ENCODE measurements at regions not wholly inside any gene's neighbourhood (a gene's known extent, or its start where the extent isn't known, plus 50 kb on each side); places are given as distances from the start of the nearest gene placed in this dataset.

GRCh38 chr6:119661628-119662027 lies 312.1 kb upstream of the MAN1A1 start:
- DNase-seq (ENCODE audit: low read depth in 2 of 2): no peak

GRCh38 chr6:119661078-119661477 lies 311.5 kb upstream of the MAN1A1 start:
- DNase-seq (ENCODE audit: low read depth in 2 of 2): no peak

GRCh38 chr6:119658917-119659316 lies 309.4 kb upstream of the MAN1A1 start:
- no peak for DNase-seq (ENCODE audit: low read depth in 2 of 2)

GRCh38 chr6:119655124-119655523 lies 305.6 kb upstream of the MAN1A1 start:
- no peak for DNase-seq (ENCODE audit: low read depth in 2 of 2)

DNA sequence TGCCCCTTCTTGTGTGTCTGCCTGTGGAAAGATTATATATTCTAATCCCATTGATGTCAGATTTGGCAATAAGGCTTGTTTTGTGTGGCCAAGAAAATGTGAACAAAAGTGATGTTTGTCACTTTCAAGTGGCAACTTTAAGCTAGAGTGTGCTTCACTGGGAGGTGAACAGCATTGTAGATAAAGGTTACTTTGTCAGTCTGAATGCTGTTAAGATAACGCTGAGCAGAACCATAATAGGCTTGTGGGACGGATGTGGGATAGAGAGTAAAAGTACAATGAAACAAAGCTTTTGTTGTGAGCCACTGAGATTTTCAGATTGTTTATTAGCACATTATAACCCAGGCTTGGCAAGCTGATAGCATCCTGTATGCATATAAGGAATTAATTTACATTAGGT lies 303.8 kb upstream of the MAN1A1 start:
- no peak for DNase-seq (ENCODE audit: low read depth in 2 of 2)

DNA sequence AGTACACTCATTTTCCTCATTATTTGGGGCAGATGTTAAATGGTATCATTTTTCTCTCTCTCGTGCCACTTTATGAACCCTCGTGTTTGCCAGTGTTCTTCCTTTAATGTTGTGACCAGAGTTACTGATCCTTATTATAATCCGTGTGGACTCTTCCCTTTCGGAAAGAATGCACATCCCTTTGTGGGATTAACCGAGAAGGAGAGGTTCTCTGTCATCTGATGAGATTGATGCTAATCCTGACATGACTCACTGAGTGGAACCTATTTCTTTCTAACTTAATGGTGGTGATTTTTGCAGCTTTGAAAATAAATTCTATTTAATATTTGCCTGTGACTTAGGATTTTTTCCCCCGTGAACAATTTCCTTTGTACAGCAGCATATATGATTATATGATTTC lies 300.0 kb upstream of the MAN1A1 start:
- no peak for DNase-seq (ENCODE audit: low read depth in 2 of 2)

DNA sequence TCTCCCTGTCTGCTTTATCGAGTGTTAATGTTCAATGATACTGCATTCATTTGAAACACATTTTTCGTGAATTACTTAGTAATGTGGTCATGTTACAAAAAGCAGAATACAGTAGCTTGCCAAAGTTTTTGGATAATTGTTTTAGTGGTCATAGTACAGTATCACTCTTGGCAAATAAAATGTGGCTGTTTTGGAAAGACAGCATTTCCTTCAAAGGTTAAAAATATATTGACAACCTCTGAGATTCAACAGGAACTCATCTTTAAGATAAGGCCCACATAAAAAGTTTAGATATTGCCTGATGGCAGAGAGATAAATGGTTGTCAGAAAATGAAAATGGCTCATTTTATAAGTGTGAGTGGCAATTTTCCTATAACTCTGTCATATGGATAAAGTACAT lies 297.7 kb upstream of the MAN1A1 start:
- no peak for DNase-seq (ENCODE audit: low read depth in 2 of 2)

DNA sequence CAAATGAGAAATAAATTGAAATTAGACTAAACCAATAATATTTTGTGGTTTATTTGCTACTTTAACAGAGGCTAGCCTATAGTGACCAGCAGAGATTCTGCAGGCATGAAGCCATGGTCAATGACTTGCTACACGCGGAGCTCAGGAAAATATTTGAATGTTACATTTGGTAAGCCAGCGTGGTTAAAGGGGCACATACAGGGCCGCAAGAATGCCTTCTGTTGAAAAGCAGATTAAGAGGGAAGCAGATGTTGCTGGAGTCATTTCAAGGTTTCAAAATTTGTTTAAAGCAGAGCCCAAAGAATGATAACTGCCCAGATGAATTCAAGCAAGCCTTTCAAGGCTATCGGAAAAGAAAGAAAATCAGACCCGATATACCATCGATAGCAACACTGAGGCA lies 294.3 kb upstream of the MAN1A1 start:
- DNase-seq (ENCODE audit: low read depth in 2 of 2): no peak

- peak in 1 of 2 donors; percentile 27 for DNase-seq (ENCODE audit: low read depth in 2 of 2)
These were observed 288.2 kb upstream of the MAN1A1 start for GRCh38 chr6:119637768-119638167.

DNA sequence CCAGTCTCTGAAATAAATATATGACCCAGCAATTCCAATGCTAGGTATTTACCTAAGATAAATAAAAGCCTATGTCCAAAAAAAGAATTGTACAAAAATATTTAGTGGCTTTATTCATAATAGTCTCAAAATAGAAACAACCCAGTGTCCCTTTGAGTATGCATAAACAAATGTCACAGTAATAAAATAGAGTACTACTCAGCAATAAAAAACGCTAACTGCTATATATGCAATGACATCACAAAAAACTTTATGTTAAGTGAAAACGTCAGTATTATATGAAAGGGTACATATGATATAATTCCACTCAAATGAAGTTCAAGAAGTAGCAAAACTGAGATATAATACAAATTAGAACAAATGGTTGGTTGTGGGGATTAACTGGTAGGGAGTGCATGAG lies 286.5 kb upstream of the MAN1A1 start:
- no peak for DNase-seq (ENCODE audit: low read depth in 2 of 2)

- peak in 1 of 2 donors; percentile 56 for DNase-seq (ENCODE audit: low read depth in 2 of 2)
These were observed 283.9 kb upstream of the MAN1A1 start for GRCh38 chr6:119633461-119633860.

DNA sequence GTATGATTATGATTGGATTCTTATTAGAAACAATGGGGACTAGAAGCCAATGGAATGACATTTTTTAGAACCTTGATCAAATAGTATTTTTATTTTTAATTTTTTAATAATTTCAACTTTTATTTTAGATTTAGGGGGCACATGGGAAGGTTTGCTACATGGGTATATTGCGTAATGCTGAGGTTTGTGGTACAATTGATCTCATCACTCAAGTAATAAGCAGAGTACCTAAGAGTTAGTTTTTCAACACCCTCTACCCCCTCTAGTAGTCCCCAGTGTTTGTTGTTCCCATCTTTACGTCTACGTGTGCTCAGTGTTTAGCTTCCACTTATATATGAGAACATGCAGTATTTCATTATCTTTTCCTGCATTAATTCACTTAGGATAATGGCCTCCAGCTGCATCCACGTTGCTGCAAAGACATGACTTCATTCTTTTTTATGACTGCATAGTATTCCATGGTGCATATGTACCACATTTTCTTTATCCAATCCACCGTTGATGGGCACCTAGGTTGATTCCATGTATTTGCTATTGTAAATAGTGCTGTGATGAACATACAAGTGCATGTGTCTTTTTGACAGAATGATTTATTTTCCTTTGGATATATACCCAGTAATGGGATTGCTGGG lies 281.1 kb upstream of the MAN1A1 start:
- no peak for DNase-seq (ENCODE audit: low read depth in 2 of 2)

DNA sequence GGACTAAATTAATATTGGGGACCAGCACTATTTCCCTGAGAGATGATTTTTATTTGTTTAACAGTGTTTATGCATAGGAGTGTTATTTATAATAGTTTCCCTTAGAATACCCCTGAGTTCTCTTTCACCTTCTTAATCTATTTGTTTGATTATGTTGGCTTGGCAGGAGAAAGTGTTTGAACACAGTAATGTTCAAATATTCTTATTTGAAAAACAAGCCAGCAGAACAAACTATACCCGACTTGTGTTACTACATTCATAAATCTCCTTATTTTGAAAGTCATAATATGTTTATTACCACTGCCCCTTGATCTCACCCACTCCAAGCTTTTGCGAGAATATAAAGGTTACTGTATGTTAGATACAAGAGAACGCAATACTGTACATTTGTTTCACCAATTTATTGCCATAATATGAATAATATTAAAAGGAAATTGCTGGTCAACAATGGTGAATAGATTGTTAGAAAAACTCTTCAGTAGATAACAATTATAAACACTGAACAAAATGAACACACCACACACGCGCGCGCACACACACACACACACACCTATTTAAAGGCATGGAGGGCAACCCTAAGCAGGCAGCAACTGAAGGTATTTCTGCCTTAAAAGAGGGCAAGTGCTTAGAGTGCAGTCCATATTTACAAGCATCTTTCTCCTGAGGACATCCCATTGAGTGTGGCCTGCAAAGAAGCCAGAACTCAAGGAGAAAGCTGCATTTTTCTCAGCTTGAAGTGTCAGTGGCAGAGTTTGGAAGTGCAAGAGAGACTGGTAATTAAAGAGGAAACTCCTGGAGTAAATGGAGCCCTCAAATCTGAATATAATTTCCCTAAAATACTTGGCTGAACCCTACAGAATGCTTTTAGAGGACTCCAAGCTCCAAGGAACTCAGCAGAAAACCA lies 279.4 kb upstream of the MAN1A1 start:
- no peak for DNase-seq (ENCODE audit: low read depth in 2 of 2)

DNA sequence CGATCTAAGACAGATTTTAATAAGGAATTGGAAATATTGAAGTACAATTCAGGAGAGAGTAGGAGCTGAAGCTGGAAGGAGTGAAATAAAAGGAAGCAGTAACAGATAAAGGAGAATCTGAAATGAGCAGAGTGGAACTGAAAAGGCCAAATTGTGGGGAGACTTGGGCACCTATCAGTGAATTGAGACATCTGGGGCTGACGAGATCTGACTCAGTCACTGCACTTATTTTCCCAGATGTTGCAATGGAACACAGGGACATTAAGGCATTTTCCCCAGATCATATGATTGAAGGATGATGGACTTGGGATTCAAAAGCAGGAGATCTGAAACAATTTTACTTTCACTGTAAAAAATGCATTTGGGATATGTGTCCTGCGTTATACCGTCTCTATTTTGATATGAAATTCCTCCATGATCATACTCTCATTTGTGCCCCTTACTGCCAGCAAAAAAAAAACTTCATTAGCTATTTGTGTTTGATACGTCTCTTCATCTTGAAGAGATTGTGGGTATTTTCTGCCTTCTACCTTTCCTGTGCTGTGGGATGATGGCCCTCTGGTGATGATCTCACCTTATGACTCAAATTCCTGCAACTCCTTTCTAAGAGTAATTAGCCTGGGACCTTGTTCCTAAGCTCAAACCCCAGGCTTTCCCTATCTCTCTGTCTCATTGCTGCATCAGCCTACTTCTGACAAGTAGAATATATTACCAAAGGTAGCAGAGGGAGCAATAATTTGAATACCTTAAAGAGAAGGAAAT lies 278.5 kb upstream of the MAN1A1 start:
- no peak for DNase-seq (ENCODE audit: low read depth in 2 of 2)

GRCh38 chr6:119626884-119627619 lies 277.5 kb upstream of the MAN1A1 start:
- no peak for DNase-seq (ENCODE audit: low read depth in 2 of 2)

GRCh38 chr6:119620846-119621555 lies 271.4 kb upstream of the MAN1A1 start:
- peak in 1 of 2 donors; percentile 14 for DNase-seq (ENCODE audit: low read depth in 2 of 2)

DNA sequence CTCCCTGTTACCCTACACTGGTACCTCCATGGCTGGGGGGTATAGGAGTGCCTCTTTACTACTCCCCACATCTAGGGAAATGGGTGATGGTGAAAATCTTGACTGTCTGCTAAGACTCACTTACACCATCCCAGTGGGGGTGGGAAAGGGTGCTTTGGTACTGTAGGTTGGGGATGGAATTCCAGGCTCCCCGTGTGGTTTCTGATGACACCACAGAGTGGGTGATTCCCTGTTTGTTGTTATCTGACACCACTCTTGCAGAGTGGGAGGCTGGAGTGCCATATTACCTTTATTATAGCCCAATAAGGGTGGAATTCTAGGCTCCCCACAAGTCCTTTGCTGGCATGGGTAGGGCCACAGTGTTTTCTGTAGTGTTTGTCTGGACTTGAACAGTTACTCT lies 264.6 kb upstream of the MAN1A1 start:
- no peak for DNase-seq (ENCODE audit: low read depth in 2 of 2)

GRCh38 chr6:119612911-119613381 lies 263.4 kb upstream of the MAN1A1 start:
- DNase-seq (ENCODE audit: low read depth in 2 of 2): no peak

GRCh38 chr6:119612176-119612891 lies 262.8 kb upstream of the MAN1A1 start:
- DNase-seq (ENCODE audit: low read depth in 2 of 2): peak in 1 of 2 donors; percentile 10

GRCh38 chr6:119610754-119611153 lies 261.2 kb upstream of the MAN1A1 start:
- DNase-seq (ENCODE audit: low read depth in 2 of 2): no peak
